ENCODE measurements at regions not wholly inside any gene's neighbourhood (a gene's known extent, or its start where the extent isn't known, plus 50 kb on each side); places are given as distances from the start of the nearest gene placed in this dataset.
"Not testable (repeated sequence)": the region's sequence is repeated elsewhere in the genome, so short reads cannot be mapped to it uniquely, and the experiment has no call there.

DNA sequence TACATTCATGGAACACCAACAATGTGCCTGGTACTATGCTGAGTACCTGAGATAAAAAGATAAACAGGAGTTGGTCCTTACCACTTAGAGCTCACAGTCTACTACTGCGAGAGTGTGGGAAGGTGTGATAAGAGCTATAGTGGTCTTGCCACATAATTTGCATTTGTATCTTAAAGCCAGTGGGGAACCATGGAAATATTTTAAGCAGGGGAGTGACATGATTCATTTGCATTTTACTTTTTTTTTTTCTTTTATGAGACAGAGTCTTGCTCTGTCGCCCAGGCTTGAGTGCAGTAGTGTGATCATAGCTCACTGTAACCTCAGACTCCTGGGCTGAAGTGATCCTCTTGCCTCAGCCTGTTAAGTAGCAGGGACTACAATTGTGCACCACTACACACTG, 53.6 kb downstream of the SRGAP2 start:
- not testable (repeated sequence) for H3K4me1 ChIP-seq (ENCODE audit: control insufficient read depth, insufficient read depth, low read length, poor library complexity, severe bottlenecking); H3K9me3 ChIP-seq (ENCODE audit: control insufficient read depth, low read length); H3K4me3 ChIP-seq (ENCODE audit: extremely low read depth, insufficient read depth, low read length, poor library complexity, severe bottlenecking); H3K36me3 ChIP-seq (ENCODE audit: control insufficient read depth, insufficient read depth, low read length); H3K27ac ChIP-seq (ENCODE audit: low read depth, low read length, severe bottlenecking)
- WGBS, 2 experiments (ENCODE audit: insufficient coverage in 2 of 2): no CpG with 5 or more reads among the region's 2 CpGs

DNA sequence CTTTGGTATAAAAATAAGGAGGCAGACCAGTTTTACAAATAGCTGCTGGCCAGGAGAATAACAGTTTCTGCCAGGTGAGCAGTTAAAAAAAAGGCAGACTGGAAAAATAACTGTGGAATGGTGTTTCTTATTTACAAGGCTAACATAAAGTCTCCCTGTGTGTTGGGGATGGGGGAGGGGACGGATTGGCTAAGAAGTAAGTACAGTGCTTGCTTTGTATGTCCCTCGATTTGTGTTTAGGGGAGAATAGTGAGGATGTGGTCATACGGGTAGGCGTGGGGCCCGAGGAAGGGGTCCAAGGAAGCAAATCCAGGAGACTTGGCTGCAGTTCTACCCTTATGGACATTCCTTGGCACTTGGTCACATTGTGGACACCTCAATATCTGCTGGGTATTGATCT, 58.1 kb downstream of the SRGAP2 start:
- not testable (repeated sequence) for H3K9me3 ChIP-seq (ENCODE audit: control insufficient read depth, low read length); H3K27ac ChIP-seq (ENCODE audit: low read depth, low read length, severe bottlenecking); H3K36me3 ChIP-seq (ENCODE audit: control insufficient read depth, insufficient read depth, low read length); H3K4me3 ChIP-seq (ENCODE audit: extremely low read depth, insufficient read depth, low read length, poor library complexity, severe bottlenecking); H3K4me1 ChIP-seq (ENCODE audit: control insufficient read depth, insufficient read depth, low read length, poor library complexity, severe bottlenecking)
- WGBS, 2 experiments (ENCODE audit: insufficient coverage in 2 of 2): no CpG with 5 or more reads among the region's 5 CpGs

GRCh38 chr1:206262424-206262823, 59.1 kb downstream of the SRGAP2 start:
- H3K4me1 ChIP-seq (ENCODE audit: control insufficient read depth, insufficient read depth, low read length, poor library complexity, severe bottlenecking); H3K27ac ChIP-seq (ENCODE audit: low read depth, low read length, severe bottlenecking); H3K4me3 ChIP-seq (ENCODE audit: extremely low read depth, insufficient read depth, low read length, poor library complexity, severe bottlenecking); H3K36me3 ChIP-seq (ENCODE audit: control insufficient read depth, insufficient read depth, low read length); H3K9me3 ChIP-seq (ENCODE audit: control insufficient read depth, low read length): not testable (repeated sequence)
- WGBS, 2 experiments (ENCODE audit: insufficient coverage in 2 of 2): no CpG with 5 or more reads among the region's 2 CpGs

- H3K27ac ChIP-seq (ENCODE audit: low read depth, low read length, severe bottlenecking); H3K9me3 ChIP-seq (ENCODE audit: control insufficient read depth, low read length); H3K36me3 ChIP-seq (ENCODE audit: control insufficient read depth, insufficient read depth, low read length); H3K4me3 ChIP-seq (ENCODE audit: extremely low read depth, insufficient read depth, low read length, poor library complexity, severe bottlenecking); H3K4me1 ChIP-seq (ENCODE audit: control insufficient read depth, insufficient read depth, low read length, poor library complexity, severe bottlenecking): not testable (repeated sequence)
- no CpG with 5 or more reads among the region's 2 CpGs for WGBS, 2 experiments (ENCODE audit: insufficient coverage in 2 of 2)
These were observed 61.6 kb downstream of the SRGAP2 start for GRCh38 chr1:206264916-206265315.

DNA sequence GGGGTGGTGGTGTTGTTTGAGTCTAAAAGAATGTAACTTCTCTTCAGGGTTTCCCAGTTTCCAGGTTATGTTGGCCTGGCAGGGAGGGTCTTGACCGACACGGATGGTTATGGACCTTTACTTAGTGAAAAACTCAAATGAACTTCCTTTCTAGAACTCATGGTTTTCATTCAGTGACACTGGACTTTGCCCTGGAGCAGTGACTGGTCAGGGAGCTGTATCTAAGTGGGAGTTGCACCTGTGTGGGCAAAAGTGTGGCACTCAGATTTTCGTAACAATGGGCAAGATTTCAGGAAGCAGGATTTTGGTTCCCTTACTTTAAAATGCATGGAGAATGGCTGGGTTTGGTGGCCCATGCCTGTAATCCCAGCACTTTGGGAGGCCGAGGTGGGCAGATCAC, 67.8 kb downstream of the SRGAP2 start:
- not testable (repeated sequence) for H3K36me3 ChIP-seq (ENCODE audit: control insufficient read depth, insufficient read depth, low read length); H3K27ac ChIP-seq (ENCODE audit: low read depth, low read length, severe bottlenecking); H3K9me3 ChIP-seq (ENCODE audit: control insufficient read depth, low read length); H3K4me3 ChIP-seq (ENCODE audit: extremely low read depth, insufficient read depth, low read length, poor library complexity, severe bottlenecking); H3K4me1 ChIP-seq (ENCODE audit: control insufficient read depth, insufficient read depth, low read length, poor library complexity, severe bottlenecking)
- no CpG with 5 or more reads among the region's 4 CpGs for WGBS, 2 experiments (ENCODE audit: insufficient coverage in 2 of 2)

- WGBS, 2 experiments (ENCODE audit: insufficient coverage in 2 of 2): no CpG with 5 or more reads among the region's 1 CpG
- not testable (repeated sequence) for H3K27ac ChIP-seq (ENCODE audit: low read depth, low read length, severe bottlenecking); H3K4me3 ChIP-seq (ENCODE audit: extremely low read depth, insufficient read depth, low read length, poor library complexity, severe bottlenecking); H3K4me1 ChIP-seq (ENCODE audit: control insufficient read depth, insufficient read depth, low read length, poor library complexity, severe bottlenecking); H3K36me3 ChIP-seq (ENCODE audit: control insufficient read depth, insufficient read depth, low read length); H3K9me3 ChIP-seq (ENCODE audit: control insufficient read depth, low read length)
These were observed 69.8 kb downstream of the SRGAP2 start for GRCh38 chr1:206273104-206273503.

GRCh38 chr1:206276143-206276542, 72.8 kb downstream of the SRGAP2 start:
- not testable (repeated sequence) for H3K4me1 ChIP-seq (ENCODE audit: control insufficient read depth, insufficient read depth, low read length, poor library complexity, severe bottlenecking); H3K4me3 ChIP-seq (ENCODE audit: extremely low read depth, insufficient read depth, low read length, poor library complexity, severe bottlenecking); H3K36me3 ChIP-seq (ENCODE audit: control insufficient read depth, insufficient read depth, low read length); H3K9me3 ChIP-seq (ENCODE audit: control insufficient read depth, low read length); H3K27ac ChIP-seq (ENCODE audit: low read depth, low read length, severe bottlenecking)
- WGBS, 2 experiments (ENCODE audit: insufficient coverage in 2 of 2): no CpG with 5 or more reads among the region's 2 CpGs

DNA sequence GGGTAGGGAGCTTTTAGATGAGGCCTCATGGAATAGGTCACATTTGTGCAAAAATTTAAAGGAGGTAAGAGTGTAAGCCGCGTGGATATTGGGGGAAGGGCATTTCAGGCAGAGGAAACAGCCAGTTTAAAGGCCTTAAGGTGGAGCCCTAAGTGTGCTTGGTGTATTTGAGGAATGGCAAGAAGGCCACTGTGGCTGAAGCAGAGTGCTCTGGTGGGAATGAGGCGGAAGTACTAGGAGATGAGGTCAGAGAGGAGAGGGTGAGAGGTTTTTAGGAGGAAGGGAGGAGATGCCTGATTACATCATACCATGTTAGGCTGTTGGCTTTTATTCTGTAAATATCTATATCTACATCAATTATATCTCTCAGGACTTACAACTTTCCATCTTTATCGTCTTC, 75.3 kb downstream of the SRGAP2 start:
- H3K4me1 ChIP-seq (ENCODE audit: control insufficient read depth, insufficient read depth, low read length, poor library complexity, severe bottlenecking); H3K9me3 ChIP-seq (ENCODE audit: control insufficient read depth, low read length); H3K36me3 ChIP-seq (ENCODE audit: control insufficient read depth, insufficient read depth, low read length); H3K4me3 ChIP-seq (ENCODE audit: extremely low read depth, insufficient read depth, low read length, poor library complexity, severe bottlenecking); H3K27ac ChIP-seq (ENCODE audit: low read depth, low read length, severe bottlenecking): not testable (repeated sequence)
- 67 to 69% methylated on average over 2 of the region's 4 CpGs for WGBS, 2 experiments (ENCODE audit: insufficient coverage in 2 of 2)

- WGBS, 2 experiments (ENCODE audit: insufficient coverage in 2 of 2): no CpG with 5 or more reads among the region's 3 CpGs
- H3K4me1 ChIP-seq (ENCODE audit: control insufficient read depth, insufficient read depth, low read length, poor library complexity, severe bottlenecking); H3K9me3 ChIP-seq (ENCODE audit: control insufficient read depth, low read length); H3K36me3 ChIP-seq (ENCODE audit: control insufficient read depth, insufficient read depth, low read length); H3K4me3 ChIP-seq (ENCODE audit: extremely low read depth, insufficient read depth, low read length, poor library complexity, severe bottlenecking); H3K27ac ChIP-seq (ENCODE audit: low read depth, low read length, severe bottlenecking): not testable (repeated sequence)
These were observed 77.3 kb downstream of the SRGAP2 start for GRCh38 chr1:206280683-206281082.

- H3K27ac ChIP-seq (ENCODE audit: low read depth, low read length, severe bottlenecking); H3K4me3 ChIP-seq (ENCODE audit: extremely low read depth, insufficient read depth, low read length, poor library complexity, severe bottlenecking); H3K9me3 ChIP-seq (ENCODE audit: control insufficient read depth, low read length); H3K36me3 ChIP-seq (ENCODE audit: control insufficient read depth, insufficient read depth, low read length); H3K4me1 ChIP-seq (ENCODE audit: control insufficient read depth, insufficient read depth, low read length, poor library complexity, severe bottlenecking): not testable (repeated sequence)
- WGBS, 2 experiments (ENCODE audit: insufficient coverage in 2 of 2): no CpG with 5 or more reads among the region's 2 CpGs
These were observed 78.7 kb downstream of the SRGAP2 start for GRCh38 chr1:206281912-206282654.

DNA sequence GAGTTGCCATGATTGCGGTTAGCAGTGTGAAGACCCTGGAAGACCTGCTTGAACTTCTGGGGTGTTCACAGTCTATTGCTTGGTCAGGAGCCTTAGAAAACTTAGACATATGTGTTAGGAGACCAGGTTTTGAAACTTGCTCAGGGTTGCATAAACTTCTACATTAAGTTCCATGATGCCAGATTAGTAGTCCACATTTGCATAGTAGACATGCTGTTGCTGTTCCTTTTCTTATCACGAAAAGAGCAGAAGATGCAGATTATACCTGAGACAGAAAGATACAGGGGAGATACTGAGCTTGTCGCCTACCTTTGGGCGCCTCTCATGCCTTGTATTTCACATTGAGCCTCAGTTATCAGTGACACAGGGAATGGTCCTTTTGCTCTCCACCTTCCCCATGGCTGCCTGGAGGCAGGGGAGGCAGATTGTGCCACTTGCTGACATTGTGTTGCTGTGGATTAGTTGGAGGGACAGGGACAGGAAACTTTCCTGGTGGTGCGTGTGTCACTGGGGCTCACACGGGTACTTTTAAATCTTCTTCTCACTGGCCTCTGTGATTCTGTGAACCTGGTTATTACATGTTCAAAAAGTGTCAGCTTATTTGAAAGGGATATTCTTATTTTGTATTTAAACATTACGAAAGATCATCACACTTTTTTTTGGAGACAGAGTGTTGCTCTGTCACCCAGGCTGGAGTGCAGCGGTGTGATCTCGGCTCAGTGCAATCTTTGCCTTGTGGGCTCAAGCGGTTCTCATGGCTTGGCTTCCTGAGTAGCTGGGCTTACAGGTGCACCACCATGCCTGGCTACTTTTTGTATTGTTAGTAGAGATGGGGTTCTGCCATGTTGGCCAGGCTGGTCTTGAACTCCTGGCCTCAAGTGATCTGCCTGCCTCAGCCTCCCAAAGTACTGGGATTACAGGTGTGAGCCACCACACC, 82.0 kb downstream of the SRGAP2 start:
- H3K36me3 ChIP-seq (ENCODE audit: control insufficient read depth, insufficient read depth, low read length); H3K27ac ChIP-seq (ENCODE audit: low read depth, low read length, severe bottlenecking); H3K4me3 ChIP-seq (ENCODE audit: extremely low read depth, insufficient read depth, low read length, poor library complexity, severe bottlenecking); H3K9me3 ChIP-seq (ENCODE audit: control insufficient read depth, low read length); H3K4me1 ChIP-seq (ENCODE audit: control insufficient read depth, insufficient read depth, low read length, poor library complexity, severe bottlenecking): not testable (repeated sequence)
- no CpG with 5 or more reads among the region's 10 CpGs for WGBS, 2 experiments (ENCODE audit: insufficient coverage in 2 of 2)
